ENCODE measurements at regions not wholly inside any gene's neighbourhood (a gene's known extent, or its start where the extent isn't known, plus 50 kb on each side); places are given as distances from the start of the nearest gene placed in this dataset.

GRCh38 chr18:44125446-44125845 is 555.2 kb upstream of the SETBP1 start:
- TF ChIP-seq CTCF (IDR thresholded peaks at IDR 0.05): no peak
- no peak for TF ChIP-seq EZH2 (IDR thresholded peaks at IDR 0.05)

Data from neural progenitor cell (in vitro differentiated cells).